KMS-11 (cell line): ENCODE measurements at regions not wholly inside any gene's neighbourhood (a gene's known extent, or its start where the extent isn't known, plus 50 kb on each side); places are given as distances from the start of the nearest gene placed in this dataset.
A peak's percentile ranks its signal among the peaks of the same experiment; 100 is the strongest.

ENCODE experiments used
- H2AFZ ChIP-seq: fragments of 200-600 bp; sonication (generic); 2 replicates; pipeline ENCODE4 v1.6.1; 2016; ENCODE audit warnings: antibody characterized with exemption, mixed run types, low read depth
- H3K27ac ChIP-seq: fragments of 200-600 bp; sonication (generic); 2 replicates; pipeline ENCODE4 v1.6.1; 2016; ENCODE audit warnings: mild to moderate bottlenecking, mixed run types
- H3K27me3 ChIP-seq: fragments of 200-600 bp; sonication (generic); 2 replicates; pipeline ENCODE4 v1.6.1; 2017; ENCODE audit warnings: mild to moderate bottlenecking, low read depth, mixed run types, moderate library complexity; ENCODE audit not compliant: insufficient read depth
- H3K36me3 ChIP-seq: fragments of 200-600 bp; sonication (generic); 2 replicates; pipeline ENCODE4 v1.6.1; 2017; ENCODE audit warnings: mild to moderate bottlenecking, mixed run types; ENCODE audit not compliant: insufficient read depth
- H3K4me1 ChIP-seq: fragments of 200-600 bp; sonication (generic); 2 replicates; pipeline ENCODE4 v1.6.1; 2016; ENCODE audit warnings: mild to moderate bottlenecking, low read depth, mixed run types; ENCODE audit not compliant: poor library complexity, severe bottlenecking
- H3K4me2 ChIP-seq: fragments of 200-600 bp; sonication (generic); 2 replicates; pipeline ENCODE4 v1.7.0; 2016; ENCODE audit warnings: mild to moderate bottlenecking, mixed run types
- H3K4me3 ChIP-seq: fragments of 200-600 bp; sonication (generic); IDR thresholded peaks from 2 replicates; pipeline ENCODE4 v1.6.1; 2017; ENCODE audit warnings: low read depth, low read length, mixed read lengths; ENCODE audit not compliant: insufficient read depth
- H3K79me2 ChIP-seq: fragments of 200-600 bp; sonication (generic); 2 replicates; pipeline ENCODE4 v1.6.1; 2016; ENCODE audit warnings: low read depth, mixed run types; ENCODE audit not compliant: insufficient read depth
- H3K9ac ChIP-seq: fragments of 200-600 bp; sonication (generic); 2 replicates; pipeline ENCODE4 v1.6.1; 2016; ENCODE audit warnings: mild to moderate bottlenecking, mixed run types
- H4K20me1 ChIP-seq: fragments of 200-600 bp; sonication (generic); 2 replicates; pipeline ENCODE4 v1.6.1; 2016; ENCODE audit warnings: mild to moderate bottlenecking, mixed run types; ENCODE audit not compliant: insufficient read depth
- CTCF ChIP-seq: fragments of 200-600 bp; sonication (generic); conservative IDR thresholded peaks from 2 replicates; pipeline ENCODE4 v1.6.1; 2017; ENCODE audit warnings: low read depth, mild to moderate bottlenecking, antibody characterized with exemption, low read length, moderate library complexity, mixed read lengths

DNA sequence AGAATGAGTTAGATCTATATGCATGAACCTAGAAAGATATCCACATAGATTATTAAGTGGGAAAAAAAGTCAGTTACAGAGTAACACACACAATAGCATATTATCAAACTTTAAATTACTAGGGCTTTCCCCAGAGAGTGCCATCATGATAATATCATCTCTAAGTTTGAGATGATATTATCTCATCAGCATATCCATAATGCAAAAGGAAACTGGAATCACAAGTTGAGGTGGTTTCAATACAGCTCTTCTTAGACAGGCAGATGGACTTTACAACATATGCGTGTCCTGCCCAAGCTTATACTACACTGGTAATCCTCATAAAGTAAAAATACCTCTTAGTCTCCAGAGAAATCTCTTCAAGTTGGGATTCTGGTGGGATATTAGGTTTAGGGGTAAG lies 236.2 kb upstream of the SERP2 start:
- no peak overlapping the region for H3K9ac ChIP-seq
- H3K4me2 ChIP-seq, result no peak overlapping the region
- no peak overlapping the region for H3K27ac ChIP-seq
- no peaks in the 10 kb centered on the region for H3K27me3 ChIP-seq
- H4K20me1 ChIP-seq, result no peaks in the 10 kb centered on the region
- no peaks in the 10 kb centered on the region for H3K79me2 ChIP-seq
- no peak overlapping the region for H3K4me3 ChIP-seq
- no peak overlapping the region for H2AFZ ChIP-seq
- H3K4me1 ChIP-seq, result no peaks in the 10 kb centered on the region
- no peaks in the 10 kb centered on the region for H3K36me3 ChIP-seq
- no peak for TF ChIP-seq CTCF

DNA sequence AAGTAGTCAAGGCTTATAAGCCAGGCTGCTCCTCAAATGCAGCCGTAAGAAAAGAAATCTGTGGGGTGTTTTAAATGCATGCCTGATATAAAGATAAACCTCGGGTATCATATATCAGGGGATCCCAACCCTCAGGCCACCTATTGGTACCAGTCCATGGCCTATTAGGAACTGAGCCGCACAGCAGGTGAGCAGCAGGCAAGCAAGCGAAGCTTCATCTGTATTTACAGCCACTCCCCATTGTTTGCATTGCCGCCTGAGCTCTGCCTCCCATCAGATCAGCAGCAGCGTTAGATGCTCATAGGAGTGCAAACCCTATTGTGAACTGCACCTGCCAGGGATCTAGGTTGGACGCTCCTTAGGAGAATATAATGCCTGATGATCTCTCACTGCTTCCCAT lies 233.5 kb upstream of the SERP2 start:
- H3K27ac ChIP-seq, result no peak overlapping the region
- H2AFZ ChIP-seq, result no peak overlapping the region

GRCh38 chr13:44140888-44141724 lies 232.5 kb upstream of the SERP2 start:
- no peak for TF ChIP-seq CTCF
- no peaks in the 10 kb centered on the region for H4K20me1 ChIP-seq
- no peaks in the 10 kb centered on the region for H3K79me2 ChIP-seq
- H3K9ac ChIP-seq, result peak overlapping the region; percentile 89
- no peaks in the 10 kb centered on the region for H3K4me1 ChIP-seq
- H2AFZ ChIP-seq, result peak overlapping the region; percentile 81
- no peaks in the 10 kb centered on the region for H3K36me3 ChIP-seq
- peak overlapping the region; percentile 61 for H3K27ac ChIP-seq
- no peak overlapping the region for H3K4me3 ChIP-seq
- no peaks in the 10 kb centered on the region for H3K27me3 ChIP-seq
- H3K4me2 ChIP-seq, result peak overlapping the region; percentile 51; the same call in 1 of the 2 replicates

More for the DNA sequence above, 233.5 kb upstream of the SERP2 start:
- TF ChIP-seq CTCF, result no peak
- Histone ChIP-seq H3K4me3 (no peak overlapping the region), H4K20me1 (no peaks in the 10 kb centered on the region), H3K4me1 (no peaks in the 10 kb centered on the region), H3K79me2 (no peaks in the 10 kb centered on the region), H3K9ac (no peak overlapping the region), H3K4me2 (no peak overlapping the region), H3K36me3 (no peaks in the 10 kb centered on the region), H3K27me3 (no peaks in the 10 kb centered on the region)

DNA sequence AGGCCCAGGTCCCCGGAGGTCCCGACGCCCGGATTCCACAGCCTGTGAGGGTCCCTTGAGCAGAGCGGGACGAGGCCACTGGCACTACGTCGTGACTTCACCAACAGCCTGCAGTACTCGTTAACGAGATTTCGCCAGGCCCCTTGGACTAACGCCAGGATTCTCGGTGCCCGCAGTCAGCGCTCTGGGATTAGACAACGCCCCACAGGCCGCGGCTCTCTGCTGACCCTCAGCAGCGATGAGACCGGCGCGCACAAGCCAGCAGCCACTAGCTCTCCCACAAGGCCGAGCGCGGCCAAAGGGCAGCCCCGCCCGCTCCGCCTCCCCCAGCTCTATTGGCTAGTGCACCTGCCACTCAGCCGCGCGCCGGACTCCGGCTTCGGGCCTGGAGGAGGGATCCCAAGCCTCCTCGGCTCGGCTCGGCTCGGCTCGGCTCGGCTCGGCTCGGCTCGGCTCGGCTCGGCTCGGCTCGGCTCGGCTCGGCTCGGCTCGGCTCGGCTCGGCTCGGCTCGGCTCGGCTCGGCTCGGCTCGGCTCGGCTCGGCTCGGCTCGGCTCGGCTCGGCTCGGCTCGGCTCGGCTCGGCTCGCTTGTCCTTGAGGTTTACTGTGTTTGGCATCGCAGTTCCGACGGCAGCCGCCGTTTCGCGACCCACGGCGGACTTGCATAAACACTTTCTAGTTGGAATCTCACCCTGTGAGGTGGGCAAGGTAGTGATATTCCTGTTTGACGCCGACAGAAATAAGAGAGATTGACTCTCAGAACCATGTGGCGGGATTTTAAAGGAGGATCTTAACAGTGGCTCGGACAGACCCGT lies 231.7 kb upstream of the SERP2 start:
- Histone ChIP-seq H3K36me3 (no peaks in the 10 kb centered on the region), H3K4me1 (no peaks in the 10 kb centered on the region), H3K9ac (peak overlapping the region; percentile 89), H4K20me1 (no peaks in the 10 kb centered on the region), H3K27me3 (no peaks in the 10 kb centered on the region), H3K4me2 (peak overlapping the region; percentile 66), H3K79me2 (no peaks in the 10 kb centered on the region), H3K4me3 (no peak overlapping the region), H2AFZ (peak overlapping the region; percentile 86), H3K27ac (peak overlapping the region; percentile 61)
- no peak for TF ChIP-seq CTCF
